ENCODE measurements at regions not wholly inside any gene's neighbourhood (a gene's known extent, or its start where the extent isn't known, plus 50 kb on each side); places are given as distances from the start of the nearest gene placed in this dataset.

- Histone ChIP-seq H3K36me3 (no peaks in the 10 kb centered on the region), H3K4me1 (no peaks in the 10 kb centered on the region), H3K9me3 (replicated peaks) (no peaks in the 10 kb centered on the region), H3K4me3 (no peak overlapping the region), H3K27ac (replicated peaks) (no peak overlapping the region), H3K27me3 (ENCODE audit: low read depth) (no peaks in the 10 kb centered on the region)
- intact Hi-C loops (cut with micrococcal nuclease) = no loop called here
- no peak for DNase-seq
- TF ChIP-seq CTCF (IDR thresholded peaks at IDR 0.05; ENCODE audit: borderline replicate concordance) = no peak
Observed at GRCh38 chr3:10682692-10683091, 133.3 kb upstream of the SLC6A11 start.

- H3K4me1 ChIP-seq = no peaks in the 10 kb centered on the region
- H3K36me3 ChIP-seq = no peaks in the 10 kb centered on the region
- no peak for DNase-seq
- H3K27me3 ChIP-seq (ENCODE audit: low read depth) = peaks cover 1% of the 10 kb centered on the region
- H3K4me3 ChIP-seq = no peak overlapping the region
- no peaks in the 10 kb centered on the region for H3K9me3 ChIP-seq (replicated peaks)
- TF ChIP-seq CTCF (IDR thresholded peaks at IDR 0.05; ENCODE audit: borderline replicate concordance) = no peak
- no peak overlapping the region for H3K27ac ChIP-seq (replicated peaks)
- intact Hi-C loops (cut with micrococcal nuclease) = no loop called here
Observed at GRCh38 chr3:10683106-10683505, 132.9 kb upstream of the SLC6A11 start.

GRCh38 chr3:10688126-10688525 is 127.9 kb upstream of the SLC6A11 start:
- intact Hi-C loops (cut with micrococcal nuclease) = no loop called here
- H3K4me1 ChIP-seq = no peaks in the 10 kb centered on the region
- DNase-seq = no peak
- no peak overlapping the region for H3K27ac ChIP-seq (replicated peaks)
- TF ChIP-seq CTCF (IDR thresholded peaks at IDR 0.05; ENCODE audit: borderline replicate concordance) = no peak
- no peaks in the 10 kb centered on the region for H3K9me3 ChIP-seq (replicated peaks)
- H3K4me3 ChIP-seq = no peak overlapping the region
- H3K27me3 ChIP-seq (ENCODE audit: low read depth) = peaks cover 21% of the 10 kb centered on the region
- no peaks in the 10 kb centered on the region for H3K36me3 ChIP-seq

GRCh38 chr3:10688548-10689172 is 127.4 kb upstream of the SLC6A11 start:
- H3K4me1 ChIP-seq = no peaks in the 10 kb centered on the region
- no peak for TF ChIP-seq CTCF (IDR thresholded peaks at IDR 0.05; ENCODE audit: borderline replicate concordance)
- H3K36me3 ChIP-seq = no peaks in the 10 kb centered on the region
- peaks cover 21% of the 10 kb centered on the region for H3K27me3 ChIP-seq (ENCODE audit: low read depth)
- no peak overlapping the region for H3K4me3 ChIP-seq
- intact Hi-C loops (cut with micrococcal nuclease) = no loop called here
- H3K9me3 ChIP-seq (replicated peaks) = no peaks in the 10 kb centered on the region
- no peak overlapping the region for H3K27ac ChIP-seq (replicated peaks)
- DNase-seq = no peak

GRCh38 chr3:10692039-10692622 is 123.9 kb upstream of the SLC6A11 start:
- no peaks in the 10 kb centered on the region for H3K9me3 ChIP-seq (replicated peaks)
- DNase-seq = no peak
- no peak for TF ChIP-seq CTCF (IDR thresholded peaks at IDR 0.05; ENCODE audit: borderline replicate concordance)
- H3K36me3 ChIP-seq = no peaks in the 10 kb centered on the region
- H3K27ac ChIP-seq (replicated peaks) = no peak overlapping the region
- H3K4me1 ChIP-seq = no peaks in the 10 kb centered on the region
- H3K27me3 ChIP-seq (ENCODE audit: low read depth) = peaks cover 43% of the 10 kb centered on the region
- intact Hi-C loops (cut with micrococcal nuclease) = no loop called here
- H3K4me3 ChIP-seq = no peak overlapping the region
